ENCODE measurements at regions not wholly inside any gene's neighbourhood (a gene's known extent, or its start where the extent isn't known, plus 50 kb on each side); places are given as distances from the start of the nearest gene placed in this dataset.

DNA sequence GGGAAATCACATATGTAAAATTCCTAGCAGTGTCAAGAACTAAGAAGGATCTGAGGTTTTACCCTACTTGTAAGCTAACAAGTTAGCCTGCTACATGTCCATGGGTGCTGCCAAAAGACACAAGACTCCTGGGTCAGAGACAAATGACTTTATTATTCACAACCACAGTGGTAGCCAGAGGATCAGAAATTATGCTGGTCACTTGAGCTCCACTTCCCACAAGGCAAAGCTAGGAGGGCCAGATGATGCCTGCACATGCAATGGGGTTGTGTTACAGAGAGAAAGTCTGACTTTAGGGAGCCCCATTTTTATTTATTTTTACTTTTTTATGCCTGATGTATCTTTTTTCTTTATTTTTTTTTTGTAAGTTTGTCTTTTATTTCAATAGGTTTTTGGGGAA, 136.8 kb downstream of the S1PR1 start:
- CTCF ChIA-PET (ENCODE audit: low intra/inter-chr PET ratio, low total read pairs) = no interaction called here
- H2AFZ ChIP-seq (ENCODE audit: low read length) = no peak overlapping the region
- H3K9me3 ChIP-seq (ENCODE audit: low read length) = no peaks in the 10 kb centered on the region
- ATAC-seq (no peak), DNase-seq (ENCODE audit: low spot score) (no peak), FAIRE-seq (no peak)
- no peak overlapping the region for H3K4me3 ChIP-seq (replicated peaks in 1 of 3; ENCODE audit: insufficient read depth in 1 of 3, low read depth in 2 of 3, low read length in 3 of 3)
- H3K79me2 ChIP-seq (ENCODE audit: insufficient read depth, low read length) = no peaks in the 10 kb centered on the region
- H3K36me3 ChIP-seq (replicated peaks in 1 of 2; ENCODE audit: control insufficient read depth in 1 of 2, insufficient read depth in 2 of 2, low read length in 2 of 2) = no peaks in the 10 kb centered on the region
- POLR2A ChIA-PET = no interaction called here
- H4K20me1 ChIP-seq (ENCODE audit: insufficient read depth, low read length) = no peaks in the 10 kb centered on the region
- H3K4me1 ChIP-seq (ENCODE audit: insufficient read depth, low read length) = no peaks in the 10 kb centered on the region
- H3K4me2 ChIP-seq (ENCODE audit: low read depth, low read length) = no peak overlapping the region
- H3K27ac ChIP-seq (ENCODE audit: extremely low read length, insufficient read depth, low read length) = no peak overlapping the region
- intact Hi-C loops (cut with micrococcal nuclease; ENCODE audit: unreplicated experiment) (no loop called here), in situ Hi-C loops (cut with HindIII; ENCODE audit: extremely low pct_ligation_motif_present, low pct_unique_long_range_greater_than_20kb) (no loop called here)
- BruUV-seq (replicated peaks) = no TSS peak
- H3K9ac ChIP-seq (ENCODE audit: insufficient read depth, low read depth, low read length) = no peak overlapping the region
- no peaks in the 10 kb centered on the region; a peak in 1 of 5 replicates for H3K27me3 ChIP-seq (ENCODE audit: control insufficient read depth in 1 of 2, insufficient read depth in 2 of 2, low read length in 2 of 2)
- TF ChIP-seq ZFP41 (CRISPR knock-in tag; IDR thresholded peaks at IDR 0.05; ENCODE audit: borderline replicate concordance) (no peak), ZNF234 (CRISPR knock-in tag; conservative IDR thresholded peaks at IDR 0.05) (no peak), SMYD3 (CRISPR knock-in tag; IDR thresholded peaks at IDR 0.05) (no peak), ZNF670 (CRISPR knock-in tag; IDR thresholded peaks at IDR 0.05; ENCODE audit: borderline replicate concordance) (no peak), SKI (IDR thresholded peaks at IDR 0.05; ENCODE audit: partially characterized antibody) (no peak), ZZZ3 (CRISPR knock-in tag; IDR thresholded peaks at IDR 0.05; ENCODE audit: borderline replicate concordance) (no peak), ZNF207 (IDR thresholded peaks at IDR 0.05; ENCODE audit: borderline replicate concordance) (no peak), AGO1 (IDR thresholded peaks at IDR 0.05; ENCODE audit: low read depth, low read length, poor library complexity, severe bottlenecking) (no peak), PCBP2 (optimal IDR thresholded peaks at IDR 0.05; ENCODE audit: low read depth, low read length, poor library complexity, severe bottlenecking) (no peak), TBX3 (IDR thresholded peaks at IDR 0.05; ENCODE audit: borderline replicate concordance) (no peak), DR1 (CRISPR knock-in tag; IDR thresholded peaks at IDR 0.05) (no peak), NR2F1 (CRISPR knock-in tag; IDR thresholded peaks at IDR 0.05) (no peak), PITX1 (CRISPR knock-in tag; IDR thresholded peaks at IDR 0.05) (no peak), MIER3 (CRISPR knock-in tag; IDR thresholded peaks at IDR 0.05; ENCODE audit: borderline replicate concordance) (no peak)
- TF ChIP-seq, protein P1, sequence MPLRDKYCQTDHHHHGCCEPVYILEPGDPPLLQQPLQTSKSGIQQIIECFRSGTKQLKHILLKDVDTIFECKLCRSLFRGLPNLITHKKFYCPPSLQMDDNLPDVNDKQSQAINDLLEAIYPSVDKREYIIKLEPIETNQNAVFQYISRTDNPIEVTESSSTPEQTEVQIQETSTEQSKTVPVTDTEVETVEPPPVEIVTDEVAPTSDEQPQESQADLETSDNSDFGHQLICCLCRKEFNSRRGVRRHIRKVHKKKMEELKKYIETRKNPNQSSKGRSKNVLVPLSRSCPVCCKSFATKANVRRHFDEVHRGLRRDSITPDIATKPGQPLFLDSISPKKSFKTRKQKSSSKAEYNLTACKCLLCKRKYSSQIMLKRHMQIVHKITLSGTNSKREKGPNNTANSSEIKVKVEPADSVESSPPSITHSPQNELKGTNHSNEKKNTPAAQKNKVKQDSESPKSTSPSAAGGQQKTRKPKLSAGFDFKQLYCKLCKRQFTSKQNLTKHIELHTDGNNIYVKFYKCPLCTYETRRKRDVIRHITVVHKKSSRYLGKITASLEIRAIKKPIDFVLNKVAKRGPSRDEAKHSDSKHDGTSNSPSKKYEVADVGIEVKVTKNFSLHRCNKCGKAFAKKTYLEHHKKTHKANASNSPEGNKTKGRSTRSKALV (CRISPR knock-in tag; IDR thresholded peaks at IDR 0.05) = no peak
- TF ChIP-seq, protein P2, sequence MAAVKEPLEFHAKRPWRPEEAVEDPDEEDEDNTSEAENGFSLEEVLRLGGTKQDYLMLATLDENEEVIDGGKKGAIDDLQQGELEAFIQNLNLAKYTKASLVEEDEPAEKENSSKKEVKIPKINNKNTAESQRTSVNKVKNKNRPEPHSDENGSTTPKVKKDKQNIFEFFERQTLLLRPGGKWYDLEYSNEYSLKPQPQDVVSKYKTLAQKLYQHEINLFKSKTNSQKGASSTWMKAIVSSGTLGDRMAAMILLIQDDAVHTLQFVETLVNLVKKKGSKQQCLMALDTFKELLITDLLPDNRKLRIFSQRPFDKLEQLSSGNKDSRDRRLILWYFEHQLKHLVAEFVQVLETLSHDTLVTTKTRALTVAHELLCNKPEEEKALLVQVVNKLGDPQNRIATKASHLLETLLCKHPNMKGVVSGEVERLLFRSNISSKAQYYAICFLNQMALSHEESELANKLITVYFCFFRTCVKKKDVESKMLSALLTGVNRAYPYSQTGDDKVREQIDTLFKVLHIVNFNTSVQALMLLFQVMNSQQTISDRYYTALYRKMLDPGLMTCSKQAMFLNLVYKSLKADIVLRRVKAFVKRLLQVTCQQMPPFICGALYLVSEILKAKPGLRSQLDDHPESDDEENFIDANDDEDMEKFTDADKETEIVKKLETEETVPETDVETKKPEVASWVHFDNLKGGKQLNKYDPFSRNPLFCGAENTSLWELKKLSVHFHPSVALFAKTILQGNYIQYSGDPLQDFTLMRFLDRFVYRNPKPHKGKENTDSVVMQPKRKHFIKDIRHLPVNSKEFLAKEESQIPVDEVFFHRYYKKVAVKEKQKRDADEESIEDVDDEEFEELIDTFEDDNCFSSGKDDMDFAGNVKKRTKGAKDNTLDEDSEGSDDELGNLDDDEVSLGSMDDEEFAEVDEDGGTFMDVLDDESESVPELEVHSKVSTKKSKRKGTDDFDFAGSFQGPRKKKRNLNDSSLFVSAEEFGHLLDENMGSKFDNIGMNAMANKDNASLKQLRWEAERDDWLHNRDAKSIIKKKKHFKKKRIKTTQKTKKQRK (IDR thresholded peaks at IDR 0.05; ENCODE audit: low read length) = no peak
- TF ChIP-seq, protein P3, sequence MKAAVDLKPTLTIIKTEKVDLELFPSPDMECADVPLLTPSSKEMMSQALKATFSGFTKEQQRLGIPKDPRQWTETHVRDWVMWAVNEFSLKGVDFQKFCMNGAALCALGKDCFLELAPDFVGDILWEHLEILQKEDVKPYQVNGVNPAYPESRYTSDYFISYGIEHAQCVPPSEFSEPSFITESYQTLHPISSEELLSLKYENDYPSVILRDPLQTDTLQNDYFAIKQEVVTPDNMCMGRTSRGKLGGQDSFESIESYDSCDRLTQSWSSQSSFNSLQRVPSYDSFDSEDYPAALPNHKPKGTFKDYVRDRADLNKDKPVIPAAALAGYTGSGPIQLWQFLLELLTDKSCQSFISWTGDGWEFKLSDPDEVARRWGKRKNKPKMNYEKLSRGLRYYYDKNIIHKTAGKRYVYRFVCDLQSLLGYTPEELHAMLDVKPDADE (CRISPR knock-in tag; IDR thresholded peaks at IDR 0.05) = no peak
- TF ChIP-seq, protein P4, sequence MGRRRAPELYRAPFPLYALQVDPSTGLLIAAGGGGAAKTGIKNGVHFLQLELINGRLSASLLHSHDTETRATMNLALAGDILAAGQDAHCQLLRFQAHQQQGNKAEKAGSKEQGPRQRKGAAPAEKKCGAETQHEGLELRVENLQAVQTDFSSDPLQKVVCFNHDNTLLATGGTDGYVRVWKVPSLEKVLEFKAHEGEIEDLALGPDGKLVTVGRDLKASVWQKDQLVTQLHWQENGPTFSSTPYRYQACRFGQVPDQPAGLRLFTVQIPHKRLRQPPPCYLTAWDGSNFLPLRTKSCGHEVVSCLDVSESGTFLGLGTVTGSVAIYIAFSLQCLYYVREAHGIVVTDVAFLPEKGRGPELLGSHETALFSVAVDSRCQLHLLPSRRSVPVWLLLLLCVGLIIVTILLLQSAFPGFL (CRISPR knock-in tag; IDR thresholded peaks at IDR 0.05) = no peak

All from HepG2 (cell line).